H9 (cell line): ENCODE measurements at regions not wholly inside any gene's neighbourhood (a gene's known extent, or its start where the extent isn't known, plus 50 kb on each side); places are given as distances from the start of the nearest gene placed in this dataset.

Experiments used
- DNase-seq: peaks from one replicate; pipeline ENCODE4 v3.0.0-alpha.2; 2017
- H2AFZ ChIP-seq: one replicate; pipeline ENCODE4 v1.6.1; 2013; ENCODE audit warnings: mild to moderate bottlenecking, low read length, control low read depth, moderate library complexity
- H2AK5ac ChIP-seq: 2 replicates; pipeline ENCODE4 v1.6.1; 2013; ENCODE audit warnings: low read length, control low read depth, mixed read lengths; ENCODE audit not compliant: insufficient read length
- H2BK120ac ChIP-seq: one replicate; pipeline ENCODE4 v1.6.1; 2013; ENCODE audit warnings: low read depth, mild to moderate bottlenecking, low read length, control low read depth, inconsistent platforms; ENCODE audit not compliant: poor library complexity, severe bottlenecking
- H2BK12ac ChIP-seq: 2 replicates; pipeline ENCODE4 v1.6.1; 2013; ENCODE audit warnings: low read length, control low read depth, mixed read lengths, low read depth; ENCODE audit not compliant: insufficient read length
- H2BK15ac ChIP-seq: 2 replicates; pipeline ENCODE4 v1.6.1; 2013; ENCODE audit warnings: low read depth, low read length, control low read depth
- H2BK20ac ChIP-seq: one replicate; pipeline ENCODE4 v1.6.1; 2013; ENCODE audit warnings: low read depth, mild to moderate bottlenecking, low read length, control low read depth, inconsistent platforms; ENCODE audit not compliant: poor library complexity, severe bottlenecking
- H2BK5ac ChIP-seq: 2 replicates; pipeline ENCODE4 v1.6.1; 2013; ENCODE audit warnings: low read length, control low read depth, mixed read lengths; ENCODE audit not compliant: insufficient read length
- H3K14ac ChIP-seq: 2 replicates; pipeline ENCODE4 v1.6.1; 2013; ENCODE audit warnings: low read length, control low read depth; ENCODE audit not compliant: insufficient read depth
- H3K18ac ChIP-seq: 2 replicates; pipeline ENCODE4 v1.6.1; 2013; ENCODE audit warnings: low read depth, mild to moderate bottlenecking, mixed read lengths, low read length, control low read depth; ENCODE audit not compliant: insufficient read length
- H3K23ac ChIP-seq: 2 replicates; pipeline ENCODE4 v1.6.1; 2013; ENCODE audit warnings: low read length, control low read depth, mixed read lengths, low read depth; ENCODE audit not compliant: insufficient read length
- H3K23me2 ChIP-seq: 2 replicates; pipeline ENCODE4 v1.6.1; 2013; ENCODE audit warnings: low read depth, mild to moderate bottlenecking, mixed read lengths, low read length, control low read depth; ENCODE audit not compliant: insufficient read length, poor library complexity, severe bottlenecking
- H3K27ac ChIP-seq: 2 replicates; pipeline ENCODE4 v1.5.1; 2013; ENCODE audit warnings: low read length, control low read depth, mixed read lengths, low read depth; ENCODE audit not compliant: insufficient read length
- H3K27me3 ChIP-seq: 2 replicates; pipeline ENCODE4 v1.6.1; 2013; ENCODE audit warnings: low read length, control low read depth, inconsistent platforms; ENCODE audit not compliant: insufficient read depth
- H3K4ac ChIP-seq: 2 replicates; pipeline ENCODE4 v1.6.1; 2013; ENCODE audit warnings: low read depth, mild to moderate bottlenecking, control low read depth, inconsistent platforms, low read length, moderate library complexity
- H3K4me1 ChIP-seq: 2 replicates; pipeline ENCODE4 v1.6.1; 2013; ENCODE audit warnings: low read length, control low read depth, inconsistent platforms; ENCODE audit not compliant: insufficient read depth
- H3K4me2 ChIP-seq: 2 replicates; pipeline ENCODE4 v1.6.1; 2013; ENCODE audit warnings: low read length, control low read depth, mixed read lengths; ENCODE audit not compliant: insufficient read length, insufficient read depth
- H3K56ac ChIP-seq: 2 replicates; pipeline ENCODE4 v1.6.1; 2013; ENCODE audit warnings: low read depth, mild to moderate bottlenecking, mixed read lengths, low read length, control low read depth; ENCODE audit not compliant: insufficient read length
- H3K79me1 ChIP-seq: 2 replicates; pipeline ENCODE4 v1.6.1; 2013; ENCODE audit warnings: low read depth, mild to moderate bottlenecking, moderate library complexity, low read length, control low read depth, inconsistent platforms; ENCODE audit not compliant: insufficient read depth, poor library complexity, severe bottlenecking
- H3K79me2 ChIP-seq: 2 replicates; pipeline ENCODE4 v1.6.1; 2013; ENCODE audit warnings: low read length, control low read depth, inconsistent platforms; ENCODE audit not compliant: insufficient read depth
- H3K9ac ChIP-seq: 2 replicates; pipeline ENCODE4 v1.6.1; 2013; ENCODE audit warnings: low read length, control low read depth, mixed read lengths; ENCODE audit not compliant: insufficient read length; ENCODE audit errors: extremely low read depth
- H3K9me3 ChIP-seq: one replicate; pipeline ENCODE4 v1.6.1; 2013; ENCODE audit warnings: low read depth, low read length, inconsistent platforms; ENCODE audit not compliant: control insufficient read depth
- H3T11ph ChIP-seq: one replicate; pipeline ENCODE4 v1.6.1; 2013; ENCODE audit warnings: mild to moderate bottlenecking, low read length, control low read depth, inconsistent platforms
- H4K20me1 ChIP-seq: one replicate; pipeline ENCODE4 v1.6.1; 2013; ENCODE audit not compliant: control insufficient read depth, insufficient read length, insufficient read depth
- H4K5ac ChIP-seq: 2 replicates; pipeline ENCODE4 v1.6.1; 2013; ENCODE audit warnings: low read depth, mild to moderate bottlenecking, mixed read lengths, low read length, control low read depth; ENCODE audit not compliant: insufficient read length
- H4K8ac ChIP-seq: replicated peaks from 2 replicates; pipeline ENCODE4 v1.6.1; 2013; ENCODE audit warnings: low read length, control low read depth, mixed read lengths, low read depth; ENCODE audit not compliant: insufficient read length
- H4K91ac ChIP-seq: 2 replicates; pipeline ENCODE4 v1.6.1; 2013; ENCODE audit warnings: low read depth, mild to moderate bottlenecking, moderate library complexity, mixed read lengths, low read length, control low read depth; ENCODE audit not compliant: insufficient read length
- H3K27ac Mint-ChIP-seq, 3 experiments: 2 replicates in 2 of 3; 3 replicates in 1 of 3; pipeline ENCODE4 v1.8.0; 2020 to 2021; ENCODE audit warnings: mixed read lengths in 3 of 3, mild to moderate bottlenecking in 1 of 3, moderate library complexity in 1 of 3
- H3K27me3 Mint-ChIP-seq: 2 replicates; pipeline ENCODE4 v1.8.0; 2021; ENCODE audit warnings: low read depth, mild to moderate bottlenecking, moderate library complexity, mixed read lengths
- H3K36me3 Mint-ChIP-seq, 3 experiments: 2 replicates in 2 of 3; 3 replicates in 1 of 3; pipeline ENCODE4 v1.8.0; 2020 to 2021; ENCODE audit warnings: low read depth in 3 of 3, mixed read lengths in 3 of 3; ENCODE audit not compliant: insufficient read depth in 1 of 3
- H3K4me1 Mint-ChIP-seq, 2 experiments: 2 replicates each; pipeline ENCODE4 v1.8.0; 2020; ENCODE audit warnings: mixed read lengths in 2 of 2
- H3K4me3 Mint-ChIP-seq, 2 experiments: 2 replicates in 1 of 2; 3 replicates in 1 of 2; pipeline ENCODE4 v1.8.0; 2020 to 2021; ENCODE audit warnings: mild to moderate bottlenecking in 2 of 2, mixed read lengths in 2 of 2, moderate library complexity in 1 of 2
- H3K9me3 Mint-ChIP-seq, 2 experiments: 2 replicates in 1 of 2; 3 replicates in 1 of 2; pipeline ENCODE4 v1.8.0; 2020; ENCODE audit warnings: mild to moderate bottlenecking in 2 of 2, mixed read lengths in 2 of 2, moderate library complexity in 1 of 2
- CTCF ChIP-seq: fragments of 200-600 bp; sonication (generic); conservative IDR thresholded peaks from 3 replicates; pipeline ENCODE4 v1.8.0; 2021; ENCODE audit warnings: antibody characterized with exemption, mild to moderate bottlenecking
- WGBS: extraction: QIAGEN DNeasy Blood & Tissue Kit; methylation state at CpG from one replicate; pipeline ENCODE4 v1.1.7; 2013; ENCODE audit warnings: missing lambda C conversion rate, low lambda C conversion rate, mixed read lengths; ENCODE audit not compliant: insufficient read length; ENCODE audit errors: extremely low coverage; 5-methylcytosine and 5-hydroxymethylcytosine counted together

GRCh38 chr5:121702682-121703081 is 149.0 kb upstream of the FTMT start:
- Histone ChIP-seq H3K79me2 (no peaks in the 10 kb centered on the region), H2AK5ac (no peak overlapping the region), H2BK15ac (no peak overlapping the region), H3K9me3 (no peaks in the 10 kb centered on the region), H3K14ac (no peak overlapping the region), H3T11ph (no peak overlapping the region), H4K20me1 (no peaks in the 10 kb centered on the region), H2BK20ac (no peak overlapping the region), H4K5ac (no peak overlapping the region), H3K27me3 (no peaks in the 10 kb centered on the region), H3K23ac (no peak overlapping the region), H3K9ac (no peak overlapping the region), H3K4ac (no peak overlapping the region), H3K79me1 (no peaks in the 10 kb centered on the region), H3K27ac (no peak overlapping the region), H3K23me2 (no peaks in the 10 kb centered on the region), H3K18ac (no peak overlapping the region), H4K8ac (no peak overlapping the region), H2BK5ac (no peak overlapping the region), H2BK12ac (no peak overlapping the region), H2BK120ac (no peak overlapping the region), H3K56ac (no peak overlapping the region), H3K4me1 (no peaks in the 10 kb centered on the region), H4K91ac (no peak overlapping the region), H3K4me2 (no peak overlapping the region), H2AFZ (no peak overlapping the region)
- no peak for DNase-seq
- no CpG with 5 or more reads among the region's 4 CpGs for WGBS
- H3K27ac Mint-ChIP-seq = no peak overlapping the region
- no peaks in the 10 kb centered on the region for H3K4me1 Mint-ChIP-seq
- no peaks in the 10 kb centered on the region for H3K27me3 Mint-ChIP-seq
- H3K4me3 Mint-ChIP-seq = no peak overlapping the region
- no peaks in the 10 kb centered on the region for H3K36me3 Mint-ChIP-seq
- TF ChIP-seq CTCF = no peak
- H3K9me3 Mint-ChIP-seq = no peaks in the 10 kb centered on the region
